Gastroesophageal sphincter (tissue), 4 donors: ENCODE measurements at regions not wholly inside any gene's neighbourhood (a gene's known extent, or its start where the extent isn't known, plus 50 kb on each side); places are given as distances from the start of the nearest gene placed in this dataset.

ENCODE experiments used
- ATAC-seq: fragments of 150-250 bp; one replicate; pipeline ENCODE4 v1.9.1; 2016; ENCODE audit warnings: mild to moderate bottlenecking, moderate library complexity
- H3K27ac ChIP-seq, 4 donors: fragments of 200-600 bp; sonication (generic) in 3 of 4; 1 replicate in 3 of 4; 2 replicates in 1 of 4; pipeline ENCODE4 v1.5.1; 2016 to 2019
- H3K27me3 ChIP-seq: fragments of 200-600 bp; sonication (generic); one replicate; pipeline ENCODE4 v1.5.1; 2019
- H3K36me3 ChIP-seq, 2 donors: fragments of 200-600 bp; sonication (generic); one replicate each; pipeline ENCODE4 v1.5.1; 2019; ENCODE audit warnings: control low read depth in 1 of 2
- H3K4me1 ChIP-seq, 3 donors: fragments of 200-600 bp; sonication (generic); 1 replicate in 2 of 3; 2 replicates in 1 of 3; pipeline ENCODE4 v1.5.1; 2016 to 2019; ENCODE audit warnings: control low read depth in 2 of 3
- H3K4me3 ChIP-seq, 2 donors: fragments of 200-600 bp; sonication (generic); one replicate each; pipeline ENCODE4 v1.5.1; 2019; ENCODE audit warnings: mild to moderate bottlenecking in 1 of 2, moderate library complexity in 1 of 2
- H3K9me3 ChIP-seq, 3 donors: fragments of 200-600 bp; sonication (generic); one replicate each; pipeline ENCODE4 v1.5.1; 2017 to 2019; ENCODE audit warnings: control low read depth in 2 of 3
- EP300 ChIP-seq: sonication (generic); formaldehyde crosslinking; IDR thresholded peaks from one replicate; pipeline ENCODE4 v1.6.1; 2017; ENCODE audit warnings: antibody characterized with exemption, mild to moderate bottlenecking
- POLR2A ChIP-seq, 2 donors: fragments of 450-650 bp; IDR thresholded peaks; one replicate each; pipeline ENCODE4 v1.6.1; 2017; ENCODE audit warnings: antibody characterized with exemption in 2 of 2, mild to moderate bottlenecking in 2 of 2, moderate library complexity in 1 of 2
- POLR2AphosphoS5 ChIP-seq: sonication (generic); formaldehyde crosslinking; IDR thresholded peaks from one replicate; pipeline ENCODE4 v1.6.1; 2017; ENCODE audit warnings: antibody characterized with exemption
- WGBS, 2 donors: methylation state at CpG; one replicate each; pipeline ENCODE4 v1.1.5; 2018; ENCODE audit warnings: low coverage in 1 of 2; 5-methylcytosine and 5-hydroxymethylcytosine counted together
- TF ChIP-seq, protein P1 (sequence below), 4 experiments: fragments of 200-600 bp in 2 of 4; fragments of 450-650 bp in 2 of 4; sonication (generic) in 1 of 4; IDR thresholded peaks; one replicate each; pipeline ENCODE4 v1.5.1; 2017 to 2019; ENCODE audit warnings: antibody characterized with exemption in 4 of 4, mild to moderate bottlenecking in 2 of 4, moderate library complexity in 2 of 4

GRCh38 chr2:153761936-153762335 is 109.8 kb upstream of the GALNT13 start:
- peaks cover 0 to 41% (median 0%) of the 10 kb centered on the region in 3 donors for H3K9me3 ChIP-seq
- no peak for TF ChIP-seq EP300
- no peak for TF ChIP-seq POLR2AphosphoS5
- TF ChIP-seq, protein P1, sequence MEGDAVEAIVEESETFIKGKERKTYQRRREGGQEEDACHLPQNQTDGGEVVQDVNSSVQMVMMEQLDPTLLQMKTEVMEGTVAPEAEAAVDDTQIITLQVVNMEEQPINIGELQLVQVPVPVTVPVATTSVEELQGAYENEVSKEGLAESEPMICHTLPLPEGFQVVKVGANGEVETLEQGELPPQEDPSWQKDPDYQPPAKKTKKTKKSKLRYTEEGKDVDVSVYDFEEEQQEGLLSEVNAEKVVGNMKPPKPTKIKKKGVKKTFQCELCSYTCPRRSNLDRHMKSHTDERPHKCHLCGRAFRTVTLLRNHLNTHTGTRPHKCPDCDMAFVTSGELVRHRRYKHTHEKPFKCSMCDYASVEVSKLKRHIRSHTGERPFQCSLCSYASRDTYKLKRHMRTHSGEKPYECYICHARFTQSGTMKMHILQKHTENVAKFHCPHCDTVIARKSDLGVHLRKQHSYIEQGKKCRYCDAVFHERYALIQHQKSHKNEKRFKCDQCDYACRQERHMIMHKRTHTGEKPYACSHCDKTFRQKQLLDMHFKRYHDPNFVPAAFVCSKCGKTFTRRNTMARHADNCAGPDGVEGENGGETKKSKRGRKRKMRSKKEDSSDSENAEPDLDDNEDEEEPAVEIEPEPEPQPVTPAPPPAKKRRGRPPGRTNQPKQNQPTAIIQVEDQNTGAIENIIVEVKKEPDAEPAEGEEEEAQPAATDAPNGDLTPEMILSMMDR (IDR thresholded peaks at IDR 0.05) = no peak
- TF ChIP-seq POLR2A (IDR thresholded peaks at IDR 0.05) = no peak
- H3K4me1 ChIP-seq = no peaks in the 10 kb centered on the region
- no peak overlapping the region for H3K4me3 ChIP-seq
- H3K27me3 ChIP-seq = no peaks in the 10 kb centered on the region
- ATAC-seq = no peak
- 59 to 67% methylated on average over 1 of the region's 1 CpG for WGBS, 2 donors
- H3K27ac ChIP-seq = no peak overlapping the region
- no peaks in the 10 kb centered on the region for H3K36me3 ChIP-seq

DNA sequence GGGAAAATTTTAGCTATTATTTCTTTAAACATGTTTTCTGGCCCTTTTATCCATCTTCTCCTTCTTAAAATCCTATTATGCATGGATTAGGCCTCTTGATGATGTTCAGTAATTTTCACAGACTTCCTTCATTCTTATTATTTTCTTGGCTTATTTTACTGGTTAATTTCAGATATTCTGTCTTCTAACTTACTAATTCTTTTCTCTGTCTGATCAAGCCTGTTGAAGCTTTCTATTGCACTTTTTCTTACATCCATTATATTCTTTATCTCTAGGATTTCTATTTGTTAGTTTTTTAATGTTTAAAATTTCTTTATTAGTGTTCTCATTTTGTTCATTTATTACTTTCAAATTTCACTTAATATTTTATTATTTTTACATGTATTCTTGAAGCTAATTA is 105.3 kb upstream of the GALNT13 start:
- H3K36me3 ChIP-seq = no peaks in the 10 kb centered on the region
- TF ChIP-seq, protein P1 (IDR thresholded peaks at IDR 0.05) = no peak
- TF ChIP-seq EP300 = no peak
- TF ChIP-seq POLR2AphosphoS5 = no peak
- no peak for TF ChIP-seq POLR2A (IDR thresholded peaks at IDR 0.05)
- H3K27me3 ChIP-seq = no peaks in the 10 kb centered on the region
- H3K4me1 ChIP-seq = no peaks in the 10 kb centered on the region
- no peak overlapping the region for H3K27ac ChIP-seq
- no peak overlapping the region for H3K4me3 ChIP-seq
- ATAC-seq = no peak
- peaks cover 0 to 64% (median 0%) of the 10 kb centered on the region in 3 donors for H3K9me3 ChIP-seq

DNA sequence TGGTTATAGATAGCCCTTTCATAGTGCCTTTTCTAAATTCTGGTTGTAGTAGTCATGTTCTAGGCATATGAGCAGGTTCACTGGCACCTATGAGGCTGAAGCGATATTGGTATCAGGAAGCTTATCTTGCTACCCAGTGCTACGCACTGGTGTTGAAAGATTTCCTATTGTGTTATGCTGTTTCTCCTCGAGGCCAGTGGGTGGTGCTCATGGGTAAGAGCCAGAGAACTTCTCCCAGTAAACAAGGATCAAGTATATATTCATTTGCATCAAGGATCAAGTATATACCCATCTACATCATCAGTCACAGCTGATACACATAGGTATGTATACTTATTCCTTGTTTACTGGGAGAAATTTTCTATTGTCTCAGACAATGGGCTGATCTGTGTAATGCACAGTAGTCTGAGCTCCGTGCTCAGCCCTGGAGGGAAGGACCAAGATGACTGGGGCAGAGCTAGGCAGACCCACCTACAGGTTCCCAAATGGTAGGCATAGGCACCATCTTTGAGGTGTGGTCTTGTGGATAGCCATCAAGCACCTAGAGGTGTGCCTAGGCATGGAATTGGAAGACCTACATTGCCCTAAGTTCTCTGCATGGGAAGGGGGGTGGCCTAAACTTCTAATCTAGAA is 101.2 kb upstream of the GALNT13 start:
- Histone ChIP-seq H3K9me3 (peaks cover 0 to 51% (median 0%) of the 10 kb centered on the region in 3 donors), H3K36me3 (no peaks in the 10 kb centered on the region), H3K27ac (no peak overlapping the region), H3K4me1 (no peaks in the 10 kb centered on the region), H3K27me3 (no peaks in the 10 kb centered on the region), H3K4me3 (no peak overlapping the region)
- no peak for ATAC-seq
- 47 to 67% methylated on average over 3 to 4 of the region's 4 CpGs for WGBS, 2 donors
- TF ChIP-seq EP300 = no peak
- TF ChIP-seq POLR2AphosphoS5 = no peak
- TF ChIP-seq, protein P1 (IDR thresholded peaks at IDR 0.05) = no peak
- no peak for TF ChIP-seq POLR2A (IDR thresholded peaks at IDR 0.05)

GRCh38 chr2:153780241-153780640 is 91.5 kb upstream of the GALNT13 start:
- Histone ChIP-seq H3K27ac (no peak overlapping the region), H3K9me3 (no peaks in the 10 kb centered on the region), H3K4me1 (no peaks in the 10 kb centered on the region), H3K36me3 (no peaks in the 10 kb centered on the region), H3K27me3 (no peaks in the 10 kb centered on the region), H3K4me3 (no peak overlapping the region)
- 37 to 50% methylated on average over 2 of the region's 2 CpGs for WGBS, 2 donors
- no peak for ATAC-seq
- TF ChIP-seq, protein P1 (IDR thresholded peaks at IDR 0.05) = no peak
- no peak for TF ChIP-seq POLR2AphosphoS5
- TF ChIP-seq EP300 = no peak
- TF ChIP-seq POLR2A (IDR thresholded peaks at IDR 0.05) = no peak

- Histone ChIP-seq H3K27ac (no peak overlapping the region), H3K4me3 (no peak overlapping the region), H3K36me3 (no peaks in the 10 kb centered on the region), H3K4me1 (no peaks in the 10 kb centered on the region), H3K9me3 (peaks cover 0 to 18% (median 0%) of the 10 kb centered on the region in 3 donors), H3K27me3 (no peaks in the 10 kb centered on the region)
- TF ChIP-seq POLR2A (IDR thresholded peaks at IDR 0.05) = no peak
- TF ChIP-seq, protein P1 (IDR thresholded peaks at IDR 0.05) = no peak
- TF ChIP-seq POLR2AphosphoS5 = no peak
- TF ChIP-seq EP300 = no peak
- ATAC-seq = no peak
- WGBS, 2 donors = 91 to 92% methylated on average over 4 to 5 of the region's 5 CpGs
Observed at GRCh38 chr2:153786016-153786415, 85.7 kb upstream of the GALNT13 start.
